GM18502 (cell line): ENCODE measurements at regions not wholly inside any gene's neighbourhood (a gene's known extent, or its start where the extent isn't known, plus 50 kb on each side); places are given as distances from the start of the nearest gene placed in this dataset.

ENCODE experiments used
- ATAC-seq: cut with Tn5 transposase; IDR thresholded peaks from one replicate; pipeline ENCODE4 v1.9.1; 2021; ENCODE audit warnings: mild to moderate bottlenecking; ENCODE audit not compliant: unreplicated experiment, poor library complexity

- ATAC-seq, result no peak
Observed at GRCh38 chr14:54169254-54169924, 212.8 kb upstream of the BMP4 start.

- ATAC-seq, result no peak
Observed at GRCh38 chr14:54170301-54170700, 213.7 kb upstream of the BMP4 start.

- ATAC-seq, result no peak
Observed at GRCh38 chr14:54172114-54172513, 215.5 kb upstream of the BMP4 start.

- ATAC-seq, result no peak
Observed at GRCh38 chr14:54172562-54172961, 215.9 kb upstream of the BMP4 start.

- ATAC-seq, result no peak
Observed at GRCh38 chr14:54173802-54174201, 217.2 kb upstream of the BMP4 start.

- ATAC-seq, result no peak
Observed at GRCh38 chr14:54174457-54174856, 217.8 kb upstream of the BMP4 start.

- ATAC-seq, result no peak
Observed at GRCh38 chr14:54175298-54175942, 218.8 kb upstream of the BMP4 start.

- ATAC-seq, result no peak
Observed at GRCh38 chr14:54177019-54177418, 219.8 kb upstream of the CDKN3 start.

- no peak for ATAC-seq
Observed at GRCh38 chr14:54177641-54178621, 218.9 kb upstream of the CDKN3 start.

- no peak for ATAC-seq
Observed at GRCh38 chr14:54182419-54183045, 214.3 kb upstream of the CDKN3 start.

- no peak for ATAC-seq
Observed at GRCh38 chr14:54186821-54187763, 209.7 kb upstream of the CDKN3 start.

GRCh38 chr14:54188064-54188666, 208.6 kb upstream of the CDKN3 start:
- no peak for ATAC-seq

GRCh38 chr14:54189333-54189732, 207.5 kb upstream of the CDKN3 start:
- no peak for ATAC-seq

GRCh38 chr14:54189748-54190354, 207.0 kb upstream of the CDKN3 start:
- ATAC-seq, result no peak

GRCh38 chr14:54191846-54192245, 205.0 kb upstream of the CDKN3 start:
- ATAC-seq, result no peak

GRCh38 chr14:54192610-54193009, 204.2 kb upstream of the CDKN3 start:
- ATAC-seq, result no peak

- ATAC-seq, result no peak
Observed at GRCh38 chr14:54193871-54194270, 202.9 kb upstream of the CDKN3 start.

GRCh38 chr14:54194501-54194900, 202.3 kb upstream of the CDKN3 start:
- ATAC-seq, result no peak

- ATAC-seq, result no peak
Observed at GRCh38 chr14:54197369-54197768, 199.4 kb upstream of the CDKN3 start.
